ENCODE measurements at regions not wholly inside any gene's neighbourhood (a gene's known extent, or its start where the extent isn't known, plus 50 kb on each side); places are given as distances from the start of the nearest gene placed in this dataset.

GRCh38 chr5:106675687-106676086 lies 995.0 kb downstream of the EFNA5 start:
- TF ChIP-seq, protein P1, sequence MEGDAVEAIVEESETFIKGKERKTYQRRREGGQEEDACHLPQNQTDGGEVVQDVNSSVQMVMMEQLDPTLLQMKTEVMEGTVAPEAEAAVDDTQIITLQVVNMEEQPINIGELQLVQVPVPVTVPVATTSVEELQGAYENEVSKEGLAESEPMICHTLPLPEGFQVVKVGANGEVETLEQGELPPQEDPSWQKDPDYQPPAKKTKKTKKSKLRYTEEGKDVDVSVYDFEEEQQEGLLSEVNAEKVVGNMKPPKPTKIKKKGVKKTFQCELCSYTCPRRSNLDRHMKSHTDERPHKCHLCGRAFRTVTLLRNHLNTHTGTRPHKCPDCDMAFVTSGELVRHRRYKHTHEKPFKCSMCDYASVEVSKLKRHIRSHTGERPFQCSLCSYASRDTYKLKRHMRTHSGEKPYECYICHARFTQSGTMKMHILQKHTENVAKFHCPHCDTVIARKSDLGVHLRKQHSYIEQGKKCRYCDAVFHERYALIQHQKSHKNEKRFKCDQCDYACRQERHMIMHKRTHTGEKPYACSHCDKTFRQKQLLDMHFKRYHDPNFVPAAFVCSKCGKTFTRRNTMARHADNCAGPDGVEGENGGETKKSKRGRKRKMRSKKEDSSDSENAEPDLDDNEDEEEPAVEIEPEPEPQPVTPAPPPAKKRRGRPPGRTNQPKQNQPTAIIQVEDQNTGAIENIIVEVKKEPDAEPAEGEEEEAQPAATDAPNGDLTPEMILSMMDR (IDR thresholded peaks at IDR 0.05; ENCODE audit: poor library complexity): no peak
- TF ChIP-seq EZH2 (IDR thresholded peaks at IDR 0.05; ENCODE audit: borderline replicate concordance): no peak
- TF ChIP-seq EZH2phosphoT487 (IDR thresholded peaks at IDR 0.05; ENCODE audit: low read depth, severe bottlenecking, unreplicated experiment): no peak
